ENCODE measurements at regions not wholly inside any gene's neighbourhood (a gene's known extent, or its start where the extent isn't known, plus 50 kb on each side); places are given as distances from the start of the nearest gene placed in this dataset.

DNA sequence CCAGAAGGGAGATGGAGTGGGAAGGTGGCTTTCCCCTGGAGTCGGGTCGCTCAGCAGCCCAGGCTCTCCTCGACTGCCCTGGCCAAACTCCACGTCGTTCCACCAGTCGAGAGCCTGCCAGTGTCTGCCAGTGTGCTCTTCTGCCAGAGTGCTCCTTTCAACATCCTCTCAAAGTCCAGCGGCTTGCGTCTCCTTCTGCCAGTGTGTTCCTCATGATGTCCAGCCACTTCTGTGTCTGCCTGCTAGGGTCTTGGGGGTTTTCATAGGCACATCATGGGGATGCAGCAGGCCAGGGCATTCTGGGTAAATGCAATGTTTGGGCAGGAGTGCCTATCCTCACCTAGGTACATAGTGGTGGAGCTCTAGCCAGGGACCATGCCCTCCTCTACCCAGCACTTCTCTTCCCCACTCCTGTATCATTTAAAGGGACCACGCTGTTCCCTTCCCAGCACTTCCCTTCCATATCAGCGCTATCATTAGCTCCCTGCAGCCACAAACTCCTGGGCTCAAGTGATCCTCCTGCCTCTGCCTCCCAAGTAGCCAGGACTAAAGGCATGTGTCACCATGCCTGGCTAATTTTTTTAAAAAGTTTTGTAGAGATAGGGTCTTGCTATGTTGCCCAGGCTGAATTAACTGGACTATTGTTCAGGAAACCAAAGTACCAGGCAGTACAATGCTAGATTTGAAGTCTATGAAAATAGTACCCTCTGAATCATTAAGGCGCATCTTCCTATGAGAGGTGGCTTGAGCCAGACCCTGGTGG is 62.9 kb upstream of the CLDN5 start:
- H3K4me3 ChIP-seq (ENCODE audit: low read depth, low read length), result no peak overlapping the region
- no peaks in the 10 kb centered on the region for H3K9me3 ChIP-seq (ENCODE audit: control insufficient read depth, insufficient read depth, low read length)
- H3K36me3 ChIP-seq (ENCODE audit: control insufficient read depth, insufficient read depth, low read length), result no peaks in the 10 kb centered on the region
- no peaks in the 10 kb centered on the region for H3K27me3 ChIP-seq (ENCODE audit: control insufficient read depth, insufficient read depth, low read length)
- H3K4me1 ChIP-seq (ENCODE audit: control insufficient read depth, insufficient read depth, low read length), result no peaks in the 10 kb centered on the region
- whole genome bisulfite sequencing (ENCODE audit: insufficient coverage), result 64% methylated on average over 10 of the region's 11 CpGs
- H3K27ac ChIP-seq (ENCODE audit: low read depth, low read length), result no peak overlapping the region
- DNase-seq (ENCODE audit: low read depth in 4 of 6, low spot score in 6 of 6), result no peak

GRCh38 chr22:19590696-19591095 is 66.5 kb upstream of the CLDN5 start:
- Histone ChIP-seq H3K4me3 (ENCODE audit: low read depth, low read length) (no peak overlapping the region), H3K9me3 (ENCODE audit: control insufficient read depth, insufficient read depth, low read length) (no peaks in the 10 kb centered on the region), H3K4me1 (ENCODE audit: control insufficient read depth, insufficient read depth, low read length) (peaks cover 8% of the 10 kb centered on the region), H3K27me3 (ENCODE audit: control insufficient read depth, insufficient read depth, low read length) (no peaks in the 10 kb centered on the region), H3K27ac (ENCODE audit: low read depth, low read length) (no peak overlapping the region), H3K36me3 (ENCODE audit: control insufficient read depth, insufficient read depth, low read length) (no peaks in the 10 kb centered on the region)
- WGBS (ENCODE audit: insufficient coverage), result 77% methylated on average over 4 of the region's 5 CpGs
- no peak for DNase-seq (ENCODE audit: low read depth in 4 of 6, low spot score in 6 of 6)

DNA sequence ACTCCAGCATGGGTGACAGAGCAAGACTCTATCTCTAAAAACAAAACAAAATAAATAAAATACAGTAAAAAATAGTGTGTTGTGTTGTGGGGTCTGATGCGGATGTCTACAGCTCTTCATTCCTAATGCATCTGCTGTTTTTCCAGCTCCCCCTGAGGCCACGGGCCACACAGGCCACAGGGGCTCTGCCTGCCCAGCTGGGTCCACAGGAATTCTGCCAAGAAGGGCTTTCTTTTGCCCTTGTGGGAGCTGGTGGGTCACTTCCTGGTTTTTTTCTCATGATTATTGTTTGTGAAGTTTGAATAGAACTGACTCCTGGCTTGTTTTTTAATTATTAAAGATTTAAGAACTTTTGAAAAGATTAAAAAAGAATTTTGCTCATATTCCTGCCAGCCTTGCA is 67.4 kb upstream of the CLDN5 start:
- 29% methylated on average over 1 of the region's 2 CpGs for WGBS (ENCODE audit: insufficient coverage)
- Histone ChIP-seq H3K4me3 (ENCODE audit: low read depth, low read length) (no peak overlapping the region), H3K27me3 (ENCODE audit: control insufficient read depth, insufficient read depth, low read length) (no peaks in the 10 kb centered on the region), H3K27ac (ENCODE audit: low read depth, low read length) (no peak overlapping the region), H3K36me3 (ENCODE audit: control insufficient read depth, insufficient read depth, low read length) (no peaks in the 10 kb centered on the region), H3K9me3 (ENCODE audit: control insufficient read depth, insufficient read depth, low read length) (no peaks in the 10 kb centered on the region), H3K4me1 (ENCODE audit: control insufficient read depth, insufficient read depth, low read length) (peaks cover 9% of the 10 kb centered on the region)
- no peak for DNase-seq (ENCODE audit: low read depth in 4 of 6, low spot score in 6 of 6)

DNA sequence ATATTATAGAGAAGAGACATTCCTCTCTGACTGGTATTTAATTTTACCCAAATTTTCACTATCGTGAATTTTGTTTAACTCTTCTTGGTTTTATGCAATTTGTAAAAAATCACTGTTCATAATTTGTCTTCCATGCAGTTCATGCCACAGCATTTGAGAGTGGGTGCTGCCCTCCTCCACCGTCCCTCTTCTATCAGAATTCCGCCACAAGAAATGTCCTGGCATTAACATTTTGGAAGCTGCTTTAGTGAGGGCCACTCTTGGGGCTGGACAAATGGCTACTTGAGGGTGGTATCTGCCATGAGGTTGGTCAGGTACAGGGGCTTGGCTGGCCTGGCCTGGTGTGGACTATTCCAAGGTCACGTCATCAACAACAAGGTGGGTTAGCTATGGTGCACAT is 68.3 kb upstream of the CLDN5 start:
- no peak overlapping the region for H3K4me3 ChIP-seq (ENCODE audit: low read depth, low read length)
- no peak for DNase-seq (ENCODE audit: low read depth in 4 of 6, low spot score in 6 of 6)
- no peaks in the 10 kb centered on the region for H3K9me3 ChIP-seq (ENCODE audit: control insufficient read depth, insufficient read depth, low read length)
- H3K27ac ChIP-seq (ENCODE audit: low read depth, low read length), result no peak overlapping the region
- no peaks in the 10 kb centered on the region for H3K27me3 ChIP-seq (ENCODE audit: control insufficient read depth, insufficient read depth, low read length)
- peaks cover 12% of the 10 kb centered on the region for H3K4me1 ChIP-seq (ENCODE audit: control insufficient read depth, insufficient read depth, low read length)
- no peaks in the 10 kb centered on the region for H3K36me3 ChIP-seq (ENCODE audit: control insufficient read depth, insufficient read depth, low read length)
- 100% methylated on average over 1 of the region's 4 CpGs for WGBS (ENCODE audit: insufficient coverage)

DNA sequence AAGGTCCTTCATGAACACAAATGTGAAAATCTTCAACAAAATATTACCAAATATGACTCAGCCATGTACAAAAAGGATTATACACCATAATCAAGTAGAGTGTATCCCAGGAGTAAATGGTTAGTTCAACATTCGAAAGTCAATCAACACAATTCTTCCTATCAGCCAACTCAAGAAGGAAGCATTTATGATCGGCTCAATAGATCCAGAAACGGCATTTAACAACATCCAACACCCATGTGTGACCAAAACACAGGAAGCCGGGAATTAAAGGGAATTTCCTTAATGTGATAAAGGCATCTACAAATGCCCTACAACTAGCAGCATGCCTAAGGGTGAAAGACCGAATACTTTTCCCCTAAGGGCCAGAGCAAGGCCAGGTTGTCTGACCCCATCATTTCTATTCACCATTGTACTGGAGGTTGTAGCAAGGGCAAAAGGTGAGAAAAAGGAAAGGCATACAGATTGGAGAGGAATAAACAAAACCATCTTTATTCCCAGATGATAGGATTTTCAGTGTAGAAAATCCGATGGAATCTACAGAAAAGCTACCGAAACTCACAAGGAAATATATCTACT is 69.9 kb upstream of the CLDN5 start:
- 0% methylated on average over 1 of the region's 7 CpGs for WGBS (ENCODE audit: insufficient coverage)
- H3K27me3 ChIP-seq (ENCODE audit: control insufficient read depth, insufficient read depth, low read length), result no peaks in the 10 kb centered on the region
- DNase-seq (ENCODE audit: low read depth in 4 of 6, low spot score in 6 of 6), result no peak
- H3K27ac ChIP-seq (ENCODE audit: low read depth, low read length), result no peak overlapping the region
- no peaks in the 10 kb centered on the region for H3K36me3 ChIP-seq (ENCODE audit: control insufficient read depth, insufficient read depth, low read length)
- no peaks in the 10 kb centered on the region for H3K9me3 ChIP-seq (ENCODE audit: control insufficient read depth, insufficient read depth, low read length)
- peaks cover 12% of the 10 kb centered on the region for H3K4me1 ChIP-seq (ENCODE audit: control insufficient read depth, insufficient read depth, low read length)
- no peak overlapping the region for H3K4me3 ChIP-seq (ENCODE audit: low read depth, low read length)

- H3K4me1 ChIP-seq (ENCODE audit: control insufficient read depth, insufficient read depth, low read length), result peaks cover 15% of the 10 kb centered on the region
- no peak overlapping the region for H3K4me3 ChIP-seq (ENCODE audit: low read depth, low read length)
- no peaks in the 10 kb centered on the region for H3K27me3 ChIP-seq (ENCODE audit: control insufficient read depth, insufficient read depth, low read length)
- no peaks in the 10 kb centered on the region for H3K36me3 ChIP-seq (ENCODE audit: control insufficient read depth, insufficient read depth, low read length)
- DNase-seq (ENCODE audit: low read depth in 4 of 6, low spot score in 6 of 6), result no peak
- no peak overlapping the region for H3K27ac ChIP-seq (ENCODE audit: low read depth, low read length)
- 77% methylated on average over 7 of the region's 7 CpGs for WGBS (ENCODE audit: insufficient coverage)
- no peaks in the 10 kb centered on the region for H3K9me3 ChIP-seq (ENCODE audit: control insufficient read depth, insufficient read depth, low read length)
These were observed 71.3 kb upstream of the CLDN5 start for GRCh38 chr22:19595532-19595931.

DNA sequence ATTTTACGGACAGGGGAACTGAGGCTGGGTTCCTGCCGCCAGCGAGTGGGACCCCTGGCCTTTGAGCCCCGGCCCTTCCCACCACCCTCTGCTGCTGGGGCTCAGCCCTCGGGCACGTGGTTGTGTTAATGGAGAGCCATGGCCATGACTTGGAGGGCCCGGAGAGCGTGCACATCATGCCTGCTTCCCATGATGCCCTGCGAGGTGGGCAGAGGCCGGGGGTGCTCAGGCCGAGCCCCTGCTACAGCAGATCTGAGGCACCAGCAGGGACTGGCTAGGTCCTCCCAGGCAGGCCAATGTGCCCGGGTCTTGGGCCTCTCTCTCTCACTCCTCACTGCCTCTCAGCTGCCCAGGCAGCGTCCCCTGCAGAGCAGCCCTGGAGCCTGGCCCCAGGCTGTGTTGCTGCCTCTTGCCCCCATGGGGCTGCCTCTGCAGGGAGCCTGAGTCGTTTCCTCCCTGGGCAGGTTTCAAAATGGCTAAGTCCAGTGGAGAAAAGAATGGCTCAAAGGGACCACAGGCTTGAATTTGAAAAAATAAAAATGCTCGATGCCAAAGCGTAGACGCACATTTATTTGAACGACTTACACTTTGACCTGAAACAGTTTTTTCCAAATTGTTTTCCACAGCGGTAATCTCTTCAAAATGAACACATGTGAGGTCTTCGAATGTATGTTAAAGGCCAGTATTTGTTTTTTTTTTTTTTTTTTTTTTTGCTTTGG is 72.6 kb upstream of the CLDN5 start:
- WGBS (ENCODE audit: insufficient coverage), result 81% methylated on average over 18 of the region's 20 CpGs
- Histone ChIP-seq H3K4me1 (ENCODE audit: control insufficient read depth, insufficient read depth, low read length) (peaks cover 15% of the 10 kb centered on the region), H3K27me3 (ENCODE audit: control insufficient read depth, insufficient read depth, low read length) (no peaks in the 10 kb centered on the region), H3K27ac (ENCODE audit: low read depth, low read length) (peak overlapping the region; percentile 19), H3K9me3 (ENCODE audit: control insufficient read depth, insufficient read depth, low read length) (no peaks in the 10 kb centered on the region), H3K4me3 (ENCODE audit: low read depth, low read length) (no peak overlapping the region), H3K36me3 (ENCODE audit: control insufficient read depth, insufficient read depth, low read length) (no peaks in the 10 kb centered on the region)
- DNase-seq (ENCODE audit: low read depth in 4 of 6, low spot score in 6 of 6), result no peak

- DNase-seq (ENCODE audit: low read depth in 4 of 6, low spot score in 6 of 6), result peak in 1 of 6 donors; percentile 15
- no peak overlapping the region for H3K4me3 ChIP-seq (ENCODE audit: low read depth, low read length)
- H3K4me1 ChIP-seq (ENCODE audit: control insufficient read depth, insufficient read depth, low read length), result peaks cover 15% of the 10 kb centered on the region
- no peak overlapping the region for H3K27ac ChIP-seq (ENCODE audit: low read depth, low read length)
- H3K27me3 ChIP-seq (ENCODE audit: control insufficient read depth, insufficient read depth, low read length), result no peaks in the 10 kb centered on the region
- H3K36me3 ChIP-seq (ENCODE audit: control insufficient read depth, insufficient read depth, low read length), result no peaks in the 10 kb centered on the region
- no peaks in the 10 kb centered on the region for H3K9me3 ChIP-seq (ENCODE audit: control insufficient read depth, insufficient read depth, low read length)
- 0% methylated on average over 1 of the region's 7 CpGs for WGBS (ENCODE audit: insufficient coverage)
These were observed 73.2 kb upstream of the CLDN5 start for GRCh38 chr22:19597399-19597735.

- Histone ChIP-seq H3K27me3 (ENCODE audit: control insufficient read depth, insufficient read depth, low read length) (no peaks in the 10 kb centered on the region), H3K27ac (ENCODE audit: low read depth, low read length) (no peak overlapping the region), H3K4me3 (ENCODE audit: low read depth, low read length) (no peak overlapping the region), H3K36me3 (ENCODE audit: control insufficient read depth, insufficient read depth, low read length) (no peaks in the 10 kb centered on the region), H3K4me1 (ENCODE audit: control insufficient read depth, insufficient read depth, low read length) (peaks cover 13% of the 10 kb centered on the region), H3K9me3 (ENCODE audit: control insufficient read depth, insufficient read depth, low read length) (no peaks in the 10 kb centered on the region)
- DNase-seq (ENCODE audit: low read depth in 4 of 6, low spot score in 6 of 6), result no peak
- WGBS (ENCODE audit: insufficient coverage), result 61% methylated on average over 10 of the region's 10 CpGs
These were observed 74.0 kb upstream of the CLDN5 start for GRCh38 chr22:19598054-19598855.

Data from spinal cord (tissue), 9 donors.